GM12878 (cell line): ENCODE measurements at regions not wholly inside any gene's neighbourhood (a gene's known extent, or its start where the extent isn't known, plus 50 kb on each side); places are given as distances from the start of the nearest gene placed in this dataset.

Experiments used
- ATAC-seq: fragments of 200-7000 bp; cut with Tn5 transposase; 3 replicates; pipeline ENCODE4 v1.9.1; 2020; ENCODE audit warnings: mild to moderate bottlenecking, moderate library complexity
- BruUV-seq: library from RNA; stranded (reverse); fragments of 400-500 nt; replicated peaks from 2 replicates; lab custom pipeline; 2021; lab: Mats Ljungman, UMichigan
- CTCF ChIA-PET: fragments of 300-600 bp; sonication (Branson Sonifier 250); formaldehyde crosslinking; extraction: SDS; loops from one replicate; lab custom pipeline; 2021; ENCODE audit warnings: inconsistent platforms; lab: Yijun Ruan, JAX
- POLR2A ChIA-PET: fragments of 350-600 bp; formaldehyde crosslinking; extraction: SDS; loops from one replicate; lab custom pipeline; 2021; ENCODE audit warnings: inconsistent platforms; lab: Charles Lee
- RAD21 ChIA-PET: fragments of 300-600 bp; sonication (Branson Sonifier 250); formaldehyde crosslinking; loops from one replicate; lab custom pipeline; 2023; ENCODE audit warnings: antibody characterized with exemption; ENCODE audit not compliant: unreplicated experiment; lab: Charles Lee
- SMC1A ChIA-PET: fragments of 300-600 bp; sonication (Branson Sonifier 250); formaldehyde crosslinking; loops from one replicate; lab custom pipeline; 2023; ENCODE audit not compliant: unreplicated experiment, uncharacterized antibody; lab: Charles Lee
- DNase-seq: peaks from one replicate; pipeline ENCODE4 v3.0.0-alpha.2; 2011; ENCODE audit warnings: low read depth, low spot score
- FAIRE-seq: peaks from 3 replicates; lab custom pipeline; 2011; peaks lifted over from hg19 to GRCh38; lab: Jason Lieb, UNC
- H2AFZ ChIP-seq: 2 replicates; pipeline ENCODE4 v1.6.0; 2011; ENCODE audit warnings: low read depth, low read length, control low read depth; ENCODE audit not compliant: control insufficient read depth
- H3K27ac ChIP-seq: 2 replicates; pipeline ENCODE4 v1.5.1; 2011; ENCODE audit warnings: control low read depth; ENCODE audit not compliant: control insufficient read depth, insufficient read depth
- H3K27me3 ChIP-seq, 2 experiments: replicated peaks in 1 of 2; 2 replicates each; pipeline versions ENCODE4 v1.6.0 to v1.6.1; 2011; ENCODE audit warnings: low read length in 1 of 2; ENCODE audit not compliant: control insufficient read depth in 2 of 2, insufficient read depth in 2 of 2
- H3K36me3 ChIP-seq, 2 experiments: 2 replicates each; pipeline ENCODE4 v1.5.1; 2011; ENCODE audit warnings: low read length in 1 of 2; ENCODE audit not compliant: control insufficient read depth in 2 of 2, insufficient read depth in 2 of 2
- H3K4me1 ChIP-seq: 2 replicates; pipeline ENCODE4 v1.6.1; 2011; ENCODE audit warnings: mild to moderate bottlenecking, low read length, moderate library complexity, mixed read lengths; ENCODE audit not compliant: control insufficient read depth, insufficient read depth
- H3K4me2 ChIP-seq: 2 replicates; pipeline ENCODE4 v1.6.0; 2011; ENCODE audit warnings: control low read depth; ENCODE audit not compliant: control insufficient read depth, insufficient read depth
- H3K4me3 ChIP-seq: fragments of 200-600 bp; sonication (generic); 2 replicates; pipeline ENCODE4 v1.5.1; 2016
- H3K79me2 ChIP-seq: 2 replicates; pipeline ENCODE4 v1.6.0; 2011; ENCODE audit warnings: low read length; ENCODE audit not compliant: control insufficient read depth, insufficient read depth
- H3K9ac ChIP-seq: 2 replicates; pipeline ENCODE4 v1.8.0; 2011; ENCODE audit warnings: low read length, control low read depth, mixed read lengths; ENCODE audit not compliant: control insufficient read depth, insufficient read depth
- H3K9me3 ChIP-seq: replicated peaks from 3 replicates; pipeline ENCODE4 v1.5.1; 2011; ENCODE audit warnings: mild to moderate bottlenecking, low read length; ENCODE audit not compliant: control insufficient read depth, insufficient read depth
- H4K20me1 ChIP-seq: 2 replicates; pipeline ENCODE4 v1.6.0; 2011; ENCODE audit not compliant: control insufficient read depth, insufficient read depth
- CHD2 ChIP-seq: IDR thresholded peaks from 2 replicates; pipeline ENCODE4 v1.6.1; 2011; ENCODE audit warnings: low read depth, low read length, improper control_type of control experiment, borderline replicate concordance
- CTCF ChIP-seq, 3 experiments: IDR thresholded peaks in 2 of 3; conservative IDR thresholded peaks in 1 of 3; 2 replicates each; pipeline ENCODE4 v1.5.1; 2011; ENCODE audit warnings: low read depth in 3 of 3, low read length in 3 of 3, mild to moderate bottlenecking in 3 of 3, control low read depth in 2 of 3, moderate library complexity in 2 of 3, inconsistent platforms in 1 of 3, mixed read lengths in 1 of 3; ENCODE audit not compliant: control insufficient read depth in 2 of 3, insufficient read depth in 1 of 3; ENCODE audit errors: extremely low read depth in 1 of 3
- DPF2 ChIP-seq: fragments of 450-650 bp; IDR thresholded peaks from 2 replicates; pipeline ENCODE4 v1.6.1; 2017; ENCODE audit warnings: mild to moderate bottlenecking
- GATAD2B ChIP-seq: fragments of 450-650 bp; conservative IDR thresholded peaks from 2 replicates; pipeline ENCODE4 v1.6.1; 2017; ENCODE audit warnings: low read depth, mild to moderate bottlenecking, moderate library complexity
- PRDM15 ChIP-seq: fragments of 450-650 bp; formaldehyde crosslinking; IDR thresholded peaks from 2 replicates; pipeline ENCODE4 v1.4.0; 2020; ENCODE audit warnings: mild to moderate bottlenecking, moderate library complexity
- RAD21 ChIP-seq: IDR thresholded peaks from 2 replicates; pipeline ENCODE4 v1.6.1; 2011; ENCODE audit warnings: mild to moderate bottlenecking, low read depth, low read length, moderate library complexity; ENCODE audit not compliant: insufficient read depth
- SP1 ChIP-seq: IDR thresholded peaks from one replicate; pipeline ENCODE4 v1.6.1; 2011; ENCODE audit warnings: low read depth, low read length
- WGBS: methylation state at CpG from one replicate; pipeline ENCODE4 v1.1.6; 2016; ENCODE audit warnings: low lambda C conversion rate; ENCODE audit not compliant: insufficient replicate concordance, insufficient coverage; ENCODE audit errors: missing lambda C conversion rate; 5-methylcytosine and 5-hydroxymethylcytosine counted together
- in situ Hi-C: fragments of 300-500 bp; cut with MboI; formaldehyde crosslinking; loops from 9 replicates; pipeline ENCODE4 v1.14.3; 2018; ENCODE audit warnings: mixed read lengths
- intact Hi-C: fragments of 100-400 bp; cut with micrococcal nuclease; formaldehyde crosslinking; loops from one replicate; pipeline ENCODE4 v1.14.2; 2022; ENCODE audit not compliant: unreplicated experiment
- TF ChIP-seq, protein P1 (sequence below): IDR thresholded peaks from 2 replicates; pipeline ENCODE4 v1.6.1; 2012; ENCODE audit warnings: low read depth, low read length, improper control_type of control experiment

GRCh38 chr1:185652348-185652747 lies 81.8 kb upstream of the HMCN1 start:
- Histone ChIP-seq H3K9ac (no peak overlapping the region), H3K79me2 (no peaks in the 10 kb centered on the region), H4K20me1 (no peaks in the 10 kb centered on the region), H3K4me2 (no peak overlapping the region), H3K9me3 (no peaks in the 10 kb centered on the region; the same call in 2 of the 3 replicates), H3K36me3 (no peaks in the 10 kb centered on the region), H2AFZ (no peak overlapping the region), H3K4me1 (no peaks in the 10 kb centered on the region), H3K27me3 (no peaks in the 10 kb centered on the region), H3K4me3 (no peak overlapping the region), H3K27ac (no peak overlapping the region)
- POLR2A ChIA-PET = no interaction called here
- CTCF ChIA-PET = interaction anchor here (0.9 to 2.1 kb wide), 5 partner anchors 16 to 68 kb away, joined by 3 to 14 read pairs (median 4); no protein-coding TSS in a partner anchor
- SMC1A ChIA-PET = interaction anchor here (0.7 to 2.7 kb wide), 5 partner anchors 15 to 414 kb away, joined by 3 to 7 read pairs (median 3); no protein-coding TSS in a partner anchor
- BruUV-seq = no TSS peak
- DNase-seq (no peak), ATAC-seq (no peak), FAIRE-seq (no peak)
- intact Hi-C loops (no loop called here), in situ Hi-C loops (no loop called here)
- 74% methylated on average over 2 of the region's 2 CpGs for WGBS
- RAD21 ChIA-PET = interaction anchor here (1.8 kb wide), 1 partner anchor 29 kb away, joined by 5 read pairs; no protein-coding TSS in a partner anchor
- no peak for TF ChIP-seq DPF2
- TF ChIP-seq SP1 = no peak
- TF ChIP-seq GATAD2B = no peak
- peak in 2 of 3 experiments; percentile 6 to 7; a peak in 2 of 6 replicates for TF ChIP-seq CTCF (IDR thresholded peaks at IDR 0.05 in 2 of 3, conservative IDR thresholded peaks at IDR 0.05 in 1 of 3; ENCODE audit: control insufficient read depth in 2 of 3, extremely low read depth in 1 of 3, insufficient read depth in 1 of 3, low read depth in 3 of 3, low read length in 3 of 3)
- TF ChIP-seq, protein P1, sequence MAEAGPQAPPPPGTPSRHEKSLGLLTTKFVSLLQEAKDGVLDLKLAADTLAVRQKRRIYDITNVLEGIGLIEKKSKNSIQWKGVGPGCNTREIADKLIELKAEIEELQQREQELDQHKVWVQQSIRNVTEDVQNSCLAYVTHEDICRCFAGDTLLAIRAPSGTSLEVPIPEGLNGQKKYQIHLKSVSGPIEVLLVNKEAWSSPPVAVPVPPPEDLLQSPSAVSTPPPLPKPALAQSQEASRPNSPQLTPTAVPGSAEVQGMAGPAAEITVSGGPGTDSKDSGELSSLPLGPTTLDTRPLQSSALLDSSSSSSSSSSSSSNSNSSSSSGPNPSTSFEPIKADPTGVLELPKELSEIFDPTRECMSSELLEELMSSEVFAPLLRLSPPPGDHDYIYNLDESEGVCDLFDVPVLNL = no peak
- no peak for TF ChIP-seq PRDM15 (CRISPR knock-in tag)
- no peak for TF ChIP-seq CHD2
- TF ChIP-seq RAD21 = 0 out of 2 replicates have a peak, but pooled peaks have one; percentile 11
